ENCODE measurements at regions not wholly inside any gene's neighbourhood (a gene's known extent, or its start where the extent isn't known, plus 50 kb on each side); places are given as distances from the start of the nearest gene placed in this dataset.

- no peak for DNase-seq
Observed at GRCh38 chr20:48260129-48260756, 475.0 kb upstream of the SULF2 start.

- no peak for DNase-seq
Observed at GRCh38 chr20:48259456-48259855, 474.2 kb upstream of the SULF2 start.

- DNase-seq, result no peak
Observed at GRCh38 chr20:48257833-48258232, 472.6 kb upstream of the SULF2 start.

- DNase-seq, result no peak
Observed at GRCh38 chr20:48247961-48248360, 462.7 kb upstream of the SULF2 start.

GRCh38 chr20:48246061-48246790 is 460.9 kb upstream of the SULF2 start:
- DNase-seq, result no peak

GRCh38 chr20:48242623-48243022 is 457.3 kb upstream of the SULF2 start:
- no peak for DNase-seq

- DNase-seq, result no peak
Observed at GRCh38 chr20:48241482-48241881, 456.2 kb upstream of the SULF2 start.

GRCh38 chr20:48238781-48239180 is 453.5 kb upstream of the SULF2 start:
- DNase-seq, result no peak

GRCh38 chr20:48238326-48238725 is 453.0 kb upstream of the SULF2 start:
- DNase-seq, result no peak

GRCh38 chr20:48236000-48236970 is 451.0 kb upstream of the SULF2 start:
- DNase-seq, result no peak

GRCh38 chr20:48234951-48235350 is 449.7 kb upstream of the SULF2 start:
- no peak for DNase-seq

GRCh38 chr20:48231253-48231930 is 446.1 kb upstream of the SULF2 start:
- no peak for DNase-seq

- no peak for DNase-seq
Observed at GRCh38 chr20:48230216-48230615, 444.9 kb upstream of the SULF2 start.

GRCh38 chr20:48227381-48227780 is 442.1 kb upstream of the SULF2 start:
- no peak for DNase-seq

- DNase-seq, result no peak
Observed at GRCh38 chr20:48226642-48227041, 441.4 kb upstream of the SULF2 start.

- DNase-seq, result no peak
Observed at GRCh38 chr20:48224533-48225050, 439.3 kb upstream of the SULF2 start.

- no peak for DNase-seq
Observed at GRCh38 chr20:48223715-48224114, 438.4 kb upstream of the SULF2 start.

GRCh38 chr20:48222595-48223180 is 437.4 kb upstream of the SULF2 start:
- no peak for DNase-seq

GRCh38 chr20:48220033-48220633 is 434.9 kb upstream of the SULF2 start:
- no peak for DNase-seq

GRCh38 chr20:48219306-48219705 is 434.0 kb upstream of the SULF2 start:
- DNase-seq, result no peak

- DNase-seq, result no peak
Observed at GRCh38 chr20:48217190-48217589, 431.9 kb upstream of the SULF2 start.

- DNase-seq, result no peak
Observed at GRCh38 chr20:48215536-48215935, 430.3 kb upstream of the SULF2 start.
